ENCODE measurements at regions not wholly inside any gene's neighbourhood (a gene's known extent, or its start where the extent isn't known, plus 50 kb on each side); places are given as distances from the start of the nearest gene placed in this dataset.

GRCh38 chr5:5688194-5688924, 265.9 kb downstream of the ICE1 start:
- intact Hi-C loops (cut with DNase I, micrococcal nuclease) = no loop called here
- Histone ChIP-seq H3K4me1 (ENCODE audit: low read depth) (no peaks in the 10 kb centered on the region), H3K9me3 (no peaks in the 10 kb centered on the region), H3K4me3 (no peak overlapping the region), H3K36me3 (ENCODE audit: low read depth) (no peaks in the 10 kb centered on the region)
- TF ChIP-seq CTCF (IDR thresholded peaks at IDR 0.05) = no peak
- no peak for ATAC-seq
- no peak for DNase-seq

GRCh38 chr5:5687113-5687512, 264.6 kb downstream of the ICE1 start:
- Histone ChIP-seq H3K4me3 (no peak overlapping the region), H3K9me3 (no peaks in the 10 kb centered on the region), H3K36me3 (ENCODE audit: low read depth) (no peaks in the 10 kb centered on the region), H3K4me1 (ENCODE audit: low read depth) (no peaks in the 10 kb centered on the region)
- no peak for DNase-seq
- intact Hi-C loops (cut with DNase I, micrococcal nuclease) = no loop called here
- ATAC-seq = no peak
- no peak for TF ChIP-seq CTCF (IDR thresholded peaks at IDR 0.05)

GRCh38 chr5:5686356-5686755, 263.9 kb downstream of the ICE1 start:
- no peaks in the 10 kb centered on the region for H3K4me1 ChIP-seq (ENCODE audit: low read depth)
- H3K4me3 ChIP-seq = no peak overlapping the region
- no peaks in the 10 kb centered on the region for H3K36me3 ChIP-seq (ENCODE audit: low read depth)
- intact Hi-C loops (cut with DNase I, micrococcal nuclease) = no loop called here
- ATAC-seq = no peak
- no peak for DNase-seq
- no peak for TF ChIP-seq CTCF (IDR thresholded peaks at IDR 0.05)
- no peaks in the 10 kb centered on the region for H3K9me3 ChIP-seq

- no peak for TF ChIP-seq CTCF (IDR thresholded peaks at IDR 0.05)
Measured at GRCh38 chr5:5685737-5686136, 263.3 kb downstream of the ICE1 start.

GRCh38 chr5:5683174-5683573, 260.7 kb downstream of the ICE1 start:
- ATAC-seq (no peak), DNase-seq (no peak)
- intact Hi-C loops (cut with DNase I, micrococcal nuclease) = no loop called here
- H3K4me3 ChIP-seq = no peak overlapping the region
- H3K9me3 ChIP-seq = no peaks in the 10 kb centered on the region
- no peaks in the 10 kb centered on the region for H3K4me1 ChIP-seq (ENCODE audit: low read depth)
- TF ChIP-seq CTCF (IDR thresholded peaks at IDR 0.05) = no peak
- no peaks in the 10 kb centered on the region for H3K36me3 ChIP-seq (ENCODE audit: low read depth)

More at GRCh38 chr5:5685737-5686136, 263.3 kb downstream of the ICE1 start:
- Histone ChIP-seq H3K36me3 (ENCODE audit: low read depth) (no peaks in the 10 kb centered on the region), H3K4me1 (ENCODE audit: low read depth) (no peaks in the 10 kb centered on the region), H3K4me3 (no peak overlapping the region), H3K9me3 (no peaks in the 10 kb centered on the region)
- DNase-seq = no peak
- intact Hi-C loops (cut with DNase I, micrococcal nuclease) = no loop called here
- no peak for ATAC-seq

GRCh38 chr5:5678909-5679308, 256.4 kb downstream of the ICE1 start:
- no peak for TF ChIP-seq CTCF (IDR thresholded peaks at IDR 0.05)

More at GRCh38 chr5:5678909-5679308, 256.4 kb downstream of the ICE1 start:
- no peak for DNase-seq
- intact Hi-C loops (cut with DNase I, micrococcal nuclease) = no loop called here
- Histone ChIP-seq H3K4me1 (ENCODE audit: low read depth) (no peaks in the 10 kb centered on the region), H3K9me3 (no peaks in the 10 kb centered on the region), H3K36me3 (ENCODE audit: low read depth) (no peaks in the 10 kb centered on the region), H3K4me3 (no peak overlapping the region)
- no peak for ATAC-seq

Data from mucosa of descending colon (tissue), 3 donors.